Osteocyte (in vitro differentiated cells): ENCODE measurements at regions not wholly inside any gene's neighbourhood (a gene's known extent, or its start where the extent isn't known, plus 50 kb on each side); places are given as distances from the start of the nearest gene placed in this dataset.

Experiments used
- DNase-seq: peaks from one replicate; pipeline ENCODE4 v3.0.0; 2021; ENCODE audit warnings: mixed read lengths; ENCODE audit not compliant: unreplicated experiment; ENCODE audit errors: extremely low spot score
- H3K27ac Mint-ChIP-seq: one replicate; pipeline ENCODE4 v1.8.0; 2021; ENCODE audit warnings: mild to moderate bottlenecking, mixed read lengths; ENCODE audit not compliant: unreplicated experiment
- H3K27me3 Mint-ChIP-seq: one replicate; pipeline ENCODE4 v1.8.0; 2021; ENCODE audit warnings: mixed read lengths; ENCODE audit not compliant: unreplicated experiment
- H3K36me3 Mint-ChIP-seq: one replicate; pipeline ENCODE4 v1.8.0; 2021; ENCODE audit warnings: mixed read lengths; ENCODE audit not compliant: unreplicated experiment
- H3K4me1 Mint-ChIP-seq: one replicate; pipeline ENCODE4 v1.8.0; 2021; ENCODE audit warnings: mixed read lengths; ENCODE audit not compliant: unreplicated experiment
- H3K4me3 Mint-ChIP-seq: one replicate; pipeline ENCODE4 v1.8.0; 2021; ENCODE audit warnings: mild to moderate bottlenecking, moderate library complexity, mixed read lengths; ENCODE audit not compliant: unreplicated experiment
- H3K9me3 Mint-ChIP-seq: one replicate; pipeline ENCODE4 v1.8.0; 2021; ENCODE audit warnings: mixed read lengths; ENCODE audit not compliant: unreplicated experiment
- CTCF ChIP-seq: fragments of 200-600 bp; sonication (generic); IDR thresholded peaks from 2 replicates; pipeline ENCODE4 v1.5.0; 2021; ENCODE audit warnings: antibody characterized with exemption, mild to moderate bottlenecking, moderate library complexity

GRCh38 chr13:73339086-73339485 lies 280.3 kb downstream of the KLF5 start:
- Mint-ChIP-seq H3K4me1 (peaks cover 10% of the 10 kb centered on the region), H3K4me3 (no peak overlapping the region), H3K36me3 (no peaks in the 10 kb centered on the region), H3K27ac (no peak overlapping the region), H3K27me3 (no peaks in the 10 kb centered on the region), H3K9me3 (no peaks in the 10 kb centered on the region)
- DNase-seq, result no peak
- no peak for TF ChIP-seq CTCF

DNA sequence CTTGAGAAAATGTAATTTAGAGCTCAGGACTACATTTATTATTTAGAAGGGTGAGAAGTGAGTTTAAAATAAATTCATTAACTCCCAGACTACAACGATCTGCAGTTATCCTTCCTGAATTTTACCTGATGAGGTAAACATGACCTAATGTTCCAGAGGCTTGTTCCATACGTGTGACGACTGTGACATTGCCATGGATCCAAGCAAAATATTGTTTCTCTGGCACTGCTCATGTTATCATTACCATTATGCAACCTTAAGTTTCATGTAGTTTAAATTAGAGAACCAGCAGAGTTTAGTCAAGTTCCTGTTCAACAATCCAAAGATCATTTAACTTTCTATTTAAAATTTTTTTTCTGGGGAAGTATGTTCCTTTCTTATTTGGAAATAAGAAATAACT lies 279.6 kb downstream of the KLF5 start:
- Mint-ChIP-seq H3K27ac (no peak overlapping the region), H3K27me3 (no peaks in the 10 kb centered on the region), H3K36me3 (no peaks in the 10 kb centered on the region), H3K4me3 (no peak overlapping the region), H3K4me1 (peaks cover 10% of the 10 kb centered on the region), H3K9me3 (no peaks in the 10 kb centered on the region)
- DNase-seq, result no peak
- TF ChIP-seq CTCF, result no peak

DNA sequence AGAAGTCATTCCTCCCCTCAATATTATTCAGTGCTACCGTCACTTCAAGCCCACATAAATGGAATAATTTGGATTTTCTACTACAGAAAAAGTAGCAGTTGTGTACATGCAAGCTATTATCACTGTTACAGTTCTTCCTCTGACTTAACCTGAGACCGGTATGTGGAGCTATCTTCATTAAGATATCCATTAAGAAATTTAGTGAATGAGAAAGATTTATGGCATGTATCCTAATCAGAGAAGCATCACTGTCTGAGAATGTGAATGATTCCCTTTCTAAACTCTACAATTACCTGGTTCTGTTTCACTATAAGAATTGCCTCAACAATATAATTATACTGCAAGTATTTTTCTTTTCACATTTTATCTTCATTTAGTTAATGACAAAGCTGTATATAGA lies 278.7 kb downstream of the KLF5 start:
- Mint-ChIP-seq H3K27me3 (no peaks in the 10 kb centered on the region), H3K4me1 (peaks cover 10% of the 10 kb centered on the region), H3K4me3 (no peak overlapping the region), H3K36me3 (no peaks in the 10 kb centered on the region), H3K9me3 (no peaks in the 10 kb centered on the region), H3K27ac (no peak overlapping the region)
- DNase-seq, result no peak
- TF ChIP-seq CTCF, result no peak

GRCh38 chr13:73336773-73337172 lies 278.0 kb downstream of the KLF5 start:
- no peak overlapping the region for H3K27ac Mint-ChIP-seq
- no peak overlapping the region for H3K4me3 Mint-ChIP-seq
- no peak for TF ChIP-seq CTCF
- no peak for DNase-seq
- H3K4me1 Mint-ChIP-seq, result peaks cover 10% of the 10 kb centered on the region
- H3K9me3 Mint-ChIP-seq, result peaks cover 5% of the 10 kb centered on the region
- H3K27me3 Mint-ChIP-seq, result no peaks in the 10 kb centered on the region
- no peaks in the 10 kb centered on the region for H3K36me3 Mint-ChIP-seq

DNA sequence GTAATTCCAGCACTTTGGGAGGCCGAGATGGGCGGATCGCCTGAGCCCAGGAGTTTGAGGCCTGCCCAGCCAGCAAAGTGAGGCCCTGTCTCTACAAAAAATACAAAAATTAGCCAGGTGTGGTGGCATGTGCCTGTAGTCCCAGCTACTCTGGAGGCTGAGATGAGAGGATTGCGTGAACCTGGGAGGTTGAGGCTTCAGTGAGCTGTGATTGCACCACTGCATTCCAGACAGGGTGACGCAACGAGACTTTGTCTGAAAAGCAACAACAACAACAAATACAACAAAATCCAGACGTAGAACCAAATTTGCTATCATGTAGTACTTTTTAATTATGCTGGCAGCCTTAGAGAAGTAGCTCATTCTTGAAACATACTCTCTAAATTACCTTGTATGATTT lies 277.1 kb downstream of the KLF5 start:
- no peak overlapping the region for H3K27ac Mint-ChIP-seq
- no peak overlapping the region for H3K4me3 Mint-ChIP-seq
- DNase-seq, result no peak
- no peaks in the 10 kb centered on the region for H3K27me3 Mint-ChIP-seq
- H3K36me3 Mint-ChIP-seq, result no peaks in the 10 kb centered on the region
- H3K4me1 Mint-ChIP-seq, result peaks cover 10% of the 10 kb centered on the region
- TF ChIP-seq CTCF, result no peak
- peaks cover 5% of the 10 kb centered on the region for H3K9me3 Mint-ChIP-seq
